Adrenal gland (tissue), 9 donors: ENCODE measurements at regions not wholly inside any gene's neighbourhood (a gene's known extent, or its start where the extent isn't known, plus 50 kb on each side); places are given as distances from the start of the nearest gene placed in this dataset.

ENCODE experiments used
- DNase-seq, 7 donors: peaks; one replicate each; pipeline ENCODE4 v3.0.0-alpha.2; 2019 to 2020
- H3K27ac ChIP-seq, 5 donors: fragments of 200-600 bp; sonication (generic) in 4 of 5; 1 replicate in 3 of 5; 2 replicates in 2 of 5; pipeline versions ENCODE4 v1.5.1 to v1.8.0; 2016 to 2020; ENCODE audit warnings: mild to moderate bottlenecking in 1 of 5
- H3K27me3 ChIP-seq: fragments of 200-600 bp; 2 replicates; pipeline ENCODE4 v1.8.0; 2021
- H3K36me3 ChIP-seq, 2 donors: fragments of 200-600 bp; replicated peaks in 1 of 2; 1 replicate in 1 of 2; 2 replicates in 1 of 2; pipeline versions ENCODE4 v1.5.1 to v1.8.0; 2018 to 2022
- H3K4me1 ChIP-seq, 2 donors: fragments of 200-600 bp; replicated peaks in 1 of 2; 1 replicate in 1 of 2; 2 replicates in 1 of 2; pipeline versions ENCODE4 v1.5.1 to v1.8.0; 2018 to 2021
- H3K4me3 ChIP-seq, 4 donors: fragments of 200-600 bp; sonication (generic) in 3 of 4; one replicate each; pipeline ENCODE4 v1.5.1; 2016 to 2018
- H3K9me3 ChIP-seq, 3 donors: fragments of 200-600 bp; sonication (generic) in 1 of 3; replicated peaks in 1 of 3; 1 replicate in 2 of 3; 2 replicates in 1 of 3; pipeline versions ENCODE4 v1.5.1 to v1.8.0; 2016 to 2021
- CTCF ChIP-seq, 6 experiments: fragments of 450-650 bp in 4 of 6; fragments of 200-600 bp in 2 of 6; sonication (generic) in 1 of 6; IDR thresholded peaks; 1 replicate in 5 of 6; 2 replicates in 1 of 6; pipeline versions ENCODE4 v1.5.1 to v1.8.0; 2016 to 2021; ENCODE audit warnings: antibody characterized with exemption in 6 of 6, mild to moderate bottlenecking in 2 of 6, moderate library complexity in 1 of 6
- POLR2A ChIP-seq, 2 donors: fragments of 450-650 bp; IDR thresholded peaks; one replicate each; pipeline ENCODE4 v1.6.1; 2017; ENCODE audit warnings: antibody characterized with exemption in 2 of 2, mild to moderate bottlenecking in 2 of 2, moderate library complexity in 1 of 2
- WGBS, 4 donors: extraction: QIAGEN DNeasy Blood & Tissue Kit in 2 of 4; methylation state at CpG; one replicate each; pipeline versions ENCODE4 v1.1.5 to v1.1.7; 2013 to 2017; 5-methylcytosine and 5-hydroxymethylcytosine counted together
- intact Hi-C, 2 donors: fragments of 100-400 bp; cut with DNase I; formaldehyde crosslinking; loops; one replicate each; pipeline versions ENCODE4 v1.14.1 to v1.15.0; 2022 to 2023
- donor health status: healthy with polysubstance abuse.
- donor health status: Bipolar disorder and iron deficiency.
- donor health status: DM: yes; HTN: yes; CAD: no.
- donor health status: DM: no; HTN: no; CAD: no.
- donor health status: DM: no; HTN: no; CAD: no.

- intact Hi-C loops: no loop called here
- no peak for DNase-seq
- no peaks in the 10 kb centered on the region for H3K4me1 ChIP-seq
- H3K27ac ChIP-seq: no peak overlapping the region
- no peaks in the 10 kb centered on the region for H3K9me3 ChIP-seq
- H3K4me3 ChIP-seq: no peak overlapping the region
- no peak for TF ChIP-seq POLR2A (IDR thresholded peaks at IDR 0.05)
- TF ChIP-seq CTCF (IDR thresholded peaks at IDR 0.05): no peak
- H3K36me3 ChIP-seq: no peaks in the 10 kb centered on the region
- H3K27me3 ChIP-seq: no peaks in the 10 kb centered on the region
- 79 to 89% (median 81%) methylated on average over 4 of the region's 4 CpGs for WGBS, 4 donors
Measured at GRCh38 chr2:23131066-23131575, 253.9 kb upstream of the KLHL29 start.

GRCh38 chr2:23132000-23132399 is 253.0 kb upstream of the KLHL29 start:
- DNase-seq: no peak
- TF ChIP-seq CTCF (IDR thresholded peaks at IDR 0.05) (no peak), POLR2A (IDR thresholded peaks at IDR 0.05) (no peak)
- Histone ChIP-seq H3K4me1 (no peaks in the 10 kb centered on the region), H3K4me3 (no peak overlapping the region), H3K36me3 (no peaks in the 10 kb centered on the region), H3K27me3 (no peaks in the 10 kb centered on the region), H3K27ac (no peak overlapping the region), H3K9me3 (no peaks in the 10 kb centered on the region)
- WGBS, 4 donors: 68 to 75% (median 70%) methylated on average over 2 of the region's 2 CpGs
- intact Hi-C loops: no loop called here

- H3K4me1 ChIP-seq: no peaks in the 10 kb centered on the region
- no peaks in the 10 kb centered on the region for H3K27me3 ChIP-seq
- H3K4me3 ChIP-seq: no peak overlapping the region
- TF ChIP-seq CTCF (IDR thresholded peaks at IDR 0.05) (no peak), POLR2A (IDR thresholded peaks at IDR 0.05) (no peak)
- WGBS, 4 donors: 57 to 66% (median 62%) methylated on average over 3 of the region's 3 CpGs
- DNase-seq: no peak
- no peak overlapping the region for H3K27ac ChIP-seq
- no peaks in the 10 kb centered on the region for H3K36me3 ChIP-seq
- H3K9me3 ChIP-seq: no peaks in the 10 kb centered on the region
- intact Hi-C loops: no loop called here
Measured at GRCh38 chr2:23132823-23133595, 252.0 kb upstream of the KLHL29 start.

- 69 to 77% (median 73%) methylated on average over 1 of the region's 1 CpG for WGBS, 4 donors
Measured at GRCh38 chr2:23134726-23135125, 250.3 kb upstream of the KLHL29 start.

More at GRCh38 chr2:23134726-23135125, 250.3 kb upstream of the KLHL29 start:
- Histone ChIP-seq H3K36me3 (no peaks in the 10 kb centered on the region), H3K27ac (no peak overlapping the region), H3K4me3 (no peak overlapping the region), H3K9me3 (no peaks in the 10 kb centered on the region), H3K27me3 (no peaks in the 10 kb centered on the region), H3K4me1 (no peaks in the 10 kb centered on the region)
- intact Hi-C loops: no loop called here
- DNase-seq: no peak
- TF ChIP-seq POLR2A (IDR thresholded peaks at IDR 0.05) (no peak), CTCF (IDR thresholded peaks at IDR 0.05) (no peak)
